SK-N-MC (cell line): ENCODE measurements at regions not wholly inside any gene's neighbourhood (a gene's known extent, or its start where the extent isn't known, plus 50 kb on each side); places are given as distances from the start of the nearest gene placed in this dataset.

Experiments
- FOXP2 ChIP-seq: optimal IDR thresholded peaks from 2 replicates; pipeline ENCODE3; 2011; ENCODE audit warnings: mild to moderate bottlenecking, moderate library complexity; ENCODE audit not compliant: insufficient read depth; ENCODE audit errors: extremely low read length, control extremely low read depth
- POLR2AphosphoS5 ChIP-seq: IDR thresholded peaks from 2 replicates; pipeline ENCODE4 v1.6.1; 2012; ENCODE audit warnings: mild to moderate bottlenecking, low read depth, low read length, borderline replicate concordance

- no peak for TF ChIP-seq POLR2AphosphoS5
- no peak for TF ChIP-seq FOXP2
Observed at GRCh38 chr4:80134936-80135701, 62.1 kb upstream of the ANTXR2 start.
